Lung (tissue), 11 donors: ENCODE measurements at regions not wholly inside any gene's neighbourhood (a gene's known extent, or its start where the extent isn't known, plus 50 kb on each side); places are given as distances from the start of the nearest gene placed in this dataset.

Experiments
- ATAC-seq: fragments of 200-7000 bp; cut with Tn5 transposase; one replicate; pipeline ENCODE4 v1.9.1; 2020; ENCODE audit warnings: moderate number of reproducible peaks; ENCODE audit not compliant: insufficient read depth, low FRiP score
- DNase-seq, 3 donors: peaks; one replicate each; pipeline ENCODE4 v3.0.0-alpha.2; 2013 to 2017
- H3K27ac ChIP-seq, 2 donors: one replicate each; pipeline ENCODE4 v1.5.1; 2013; ENCODE audit warnings: mild to moderate bottlenecking in 2 of 2, moderate library complexity in 2 of 2, control low read depth in 1 of 2, inconsistent platforms in 1 of 2, low read depth in 1 of 2, low read length in 1 of 2
- H3K27me3 ChIP-seq, 3 donors: one replicate each; pipeline ENCODE4 v1.5.1; 2013; ENCODE audit warnings: low read length in 2 of 3; ENCODE audit not compliant: control insufficient read depth in 3 of 3, insufficient read depth in 3 of 3
- H3K36me3 ChIP-seq, 4 donors: one replicate each; pipeline ENCODE4 v1.5.1; 2013; ENCODE audit warnings: low read length in 4 of 4, mild to moderate bottlenecking in 1 of 4, moderate library complexity in 1 of 4; ENCODE audit not compliant: control insufficient read depth in 4 of 4, insufficient read depth in 4 of 4
- H3K4me1 ChIP-seq, 5 donors: one replicate each; pipeline ENCODE4 v1.5.1; 2013; ENCODE audit warnings: low read length in 5 of 5, mild to moderate bottlenecking in 2 of 5, moderate library complexity in 1 of 5; ENCODE audit not compliant: control insufficient read depth in 5 of 5, insufficient read depth in 5 of 5
- H3K4me3 ChIP-seq: one replicate; pipeline ENCODE4 v1.5.1; 2013; ENCODE audit warnings: mild to moderate bottlenecking, control low read depth, moderate library complexity
- H3K9ac ChIP-seq, 2 donors: one replicate each; pipeline ENCODE4 v1.5.1; 2013; ENCODE audit warnings: low read length in 2 of 2, control low read depth in 1 of 2; ENCODE audit not compliant: insufficient read depth in 1 of 2
- H3K9me3 ChIP-seq, 4 donors: one replicate each; pipeline ENCODE4 v1.5.1; 2013; ENCODE audit warnings: low read length in 3 of 4, mild to moderate bottlenecking in 1 of 4, moderate library complexity in 1 of 4; ENCODE audit not compliant: control insufficient read depth in 4 of 4, insufficient read depth in 3 of 4
- WGBS, 2 donors: extraction: QIAGEN DNeasy Blood & Tissue Kit; methylation state at CpG; one replicate each; pipeline ENCODE4 v1.1.7; 2013; 5-methylcytosine and 5-hydroxymethylcytosine counted together
- TF ChIP-seq, protein P1 (sequence below): IDR thresholded peaks from 2 replicates; pipeline ENCODE4 v1.5.1; 2012; ENCODE audit warnings: mild to moderate bottlenecking; ENCODE audit errors: control extremely low read depth, extremely low read depth
- donor health status: control.
- donor health status: control.
- donor health status: Bipolar disorder and iron deficiency.
- donor health status: healthy.
- donor health status: DM: yes; HTN: yes; CAD: no.

DNA sequence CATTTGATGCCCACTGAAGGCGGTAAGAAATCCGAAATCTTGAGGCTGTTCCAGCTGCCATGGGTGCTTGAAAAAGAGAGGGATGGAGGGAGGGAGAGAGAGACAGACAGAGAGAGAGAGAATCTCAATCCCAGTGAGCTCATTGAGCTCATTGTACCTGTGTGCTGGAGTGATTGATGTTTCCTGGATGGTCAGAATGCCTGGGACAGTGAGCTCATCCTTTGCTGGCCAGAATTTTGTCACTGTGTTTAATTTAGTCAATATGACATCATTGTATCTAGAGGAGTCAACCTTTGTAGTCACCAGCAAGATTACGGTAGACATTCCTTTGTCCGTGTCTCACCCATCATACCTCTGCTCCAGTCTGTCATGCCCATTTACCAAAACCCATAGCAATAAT, 625.4 kb upstream of the POM121L12 start:
- no peak overlapping the region for H3K9ac ChIP-seq
- H3K9me3 ChIP-seq: no peaks in the 10 kb centered on the region
- whole genome bisulfite sequencing, 2 donors: 90% methylated on average over 4 of the region's 4 CpGs
- TF ChIP-seq, protein P1, sequence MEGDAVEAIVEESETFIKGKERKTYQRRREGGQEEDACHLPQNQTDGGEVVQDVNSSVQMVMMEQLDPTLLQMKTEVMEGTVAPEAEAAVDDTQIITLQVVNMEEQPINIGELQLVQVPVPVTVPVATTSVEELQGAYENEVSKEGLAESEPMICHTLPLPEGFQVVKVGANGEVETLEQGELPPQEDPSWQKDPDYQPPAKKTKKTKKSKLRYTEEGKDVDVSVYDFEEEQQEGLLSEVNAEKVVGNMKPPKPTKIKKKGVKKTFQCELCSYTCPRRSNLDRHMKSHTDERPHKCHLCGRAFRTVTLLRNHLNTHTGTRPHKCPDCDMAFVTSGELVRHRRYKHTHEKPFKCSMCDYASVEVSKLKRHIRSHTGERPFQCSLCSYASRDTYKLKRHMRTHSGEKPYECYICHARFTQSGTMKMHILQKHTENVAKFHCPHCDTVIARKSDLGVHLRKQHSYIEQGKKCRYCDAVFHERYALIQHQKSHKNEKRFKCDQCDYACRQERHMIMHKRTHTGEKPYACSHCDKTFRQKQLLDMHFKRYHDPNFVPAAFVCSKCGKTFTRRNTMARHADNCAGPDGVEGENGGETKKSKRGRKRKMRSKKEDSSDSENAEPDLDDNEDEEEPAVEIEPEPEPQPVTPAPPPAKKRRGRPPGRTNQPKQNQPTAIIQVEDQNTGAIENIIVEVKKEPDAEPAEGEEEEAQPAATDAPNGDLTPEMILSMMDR: no peak
- DNase-seq: no peak
- H3K4me3 ChIP-seq: no peak overlapping the region
- no peaks in the 10 kb centered on the region for H3K27me3 ChIP-seq
- peaks cover 0 to 3% (median 0%) of the 10 kb centered on the region in 5 donors for H3K4me1 ChIP-seq
- H3K27ac ChIP-seq: no peak overlapping the region
- H3K36me3 ChIP-seq: no peaks in the 10 kb centered on the region
- ATAC-seq: no peak

DNA sequence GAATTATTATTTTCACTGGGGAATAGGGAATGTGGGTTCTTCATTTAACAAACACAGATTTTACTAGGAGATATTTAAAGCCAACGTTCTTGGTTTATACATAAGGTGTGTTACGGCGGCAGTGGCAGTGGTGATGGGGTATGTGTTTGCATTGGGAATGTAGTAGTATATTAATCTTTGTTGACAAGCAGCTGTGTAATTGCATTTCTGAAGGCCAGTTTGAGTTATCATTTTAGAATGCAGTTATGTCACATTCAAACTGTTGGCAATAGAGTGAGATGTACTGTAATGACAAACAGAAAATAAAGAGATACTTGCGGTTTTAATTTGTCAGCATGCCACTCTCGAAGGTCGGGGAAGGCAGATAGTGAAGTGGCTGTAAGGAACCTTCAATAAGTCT, 628.6 kb upstream of the POM121L12 start:
- Histone ChIP-seq H3K27ac (no peak overlapping the region), H3K4me3 (no peak overlapping the region), H3K4me1 (peaks cover 0 to 4% (median 0%) of the 10 kb centered on the region in 5 donors), H3K9me3 (no peaks in the 10 kb centered on the region), H3K36me3 (no peaks in the 10 kb centered on the region), H3K27me3 (no peaks in the 10 kb centered on the region), H3K9ac (no peak overlapping the region)
- DNase-seq: no peak
- TF ChIP-seq, protein P1: no peak
- WGBS, 2 donors: 73 to 90% methylated on average over 6 of the region's 6 CpGs
- ATAC-seq: no peak

DNA sequence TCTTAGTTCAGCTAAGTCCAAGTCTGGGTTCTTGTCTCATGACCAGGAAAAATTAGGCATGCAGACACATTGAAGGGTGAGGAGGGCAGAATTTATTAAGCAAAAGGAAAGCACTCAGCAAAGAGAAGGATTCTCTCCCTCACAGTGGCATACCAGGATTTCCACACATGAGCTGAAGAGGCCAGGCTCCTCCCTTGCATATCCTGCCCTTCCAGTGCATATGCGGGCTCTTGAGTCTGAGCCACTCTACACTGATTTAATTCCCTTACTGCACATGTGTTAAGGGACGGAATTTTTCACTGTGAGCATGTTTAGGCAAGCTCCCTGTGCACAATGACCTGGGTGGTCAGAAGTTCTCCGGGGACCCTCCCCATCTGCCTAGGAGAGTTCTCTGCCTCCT, 652.7 kb upstream of the POM121L12 start:
- Histone ChIP-seq H3K4me3 (no peak overlapping the region), H3K4me1 (no peaks in the 10 kb centered on the region), H3K9ac (no peak overlapping the region), H3K9me3 (peaks cover 0 to 6% (median 4%) of the 10 kb centered on the region in 4 donors), H3K27me3 (no peaks in the 10 kb centered on the region), H3K27ac (no peak overlapping the region), H3K36me3 (no peaks in the 10 kb centered on the region)
- 79 to 84% methylated on average over 3 of the region's 3 CpGs for WGBS, 2 donors
- TF ChIP-seq, protein P1: no peak
- ATAC-seq: no peak
- no peak for DNase-seq

DNA sequence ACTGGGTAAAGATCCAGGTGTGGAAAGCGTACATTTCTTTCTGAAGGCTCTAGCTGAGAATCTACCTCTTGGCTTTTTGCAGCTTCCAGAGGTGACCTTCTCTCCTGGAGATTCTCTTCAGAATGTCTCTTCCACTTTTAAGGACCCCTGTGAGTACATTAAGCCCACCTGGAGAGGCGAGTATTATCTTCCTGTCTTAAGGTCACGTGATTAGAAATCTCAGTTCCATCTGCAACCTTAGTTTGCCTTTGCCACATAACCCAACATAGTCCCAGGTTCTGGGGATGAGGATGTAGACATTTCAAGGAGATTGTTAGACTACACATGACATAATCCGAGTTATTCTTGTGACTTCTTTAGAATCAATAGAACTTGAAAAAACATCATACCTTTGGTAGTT, 665.5 kb upstream of the POM121L12 start:
- 87% methylated on average over 4 of the region's 4 CpGs for WGBS, 2 donors
- Histone ChIP-seq H3K4me3 (no peak overlapping the region), H3K9ac (no peak overlapping the region), H3K4me1 (no peaks in the 10 kb centered on the region), H3K27ac (no peak overlapping the region), H3K27me3 (no peaks in the 10 kb centered on the region), H3K36me3 (no peaks in the 10 kb centered on the region), H3K9me3 (peaks cover 0 to 5% (median under 1%) of the 10 kb centered on the region in 4 donors)
- TF ChIP-seq, protein P1: no peak
- DNase-seq: no peak
- ATAC-seq: no peak
